ENCODE measurements at regions not wholly inside any gene's neighbourhood (a gene's known extent, or its start where the extent isn't known, plus 50 kb on each side); places are given as distances from the start of the nearest gene placed in this dataset.

GRCh38 chr10:113368666-113369364 lies 184.0 kb upstream of the HABP2 start:
- ChIA-PET POLR2A (no interaction called here), CTCF (interaction anchor here (0.8 kb wide), 1 partner anchor 8 kb away, joined by 3 read pairs; no protein-coding TSS in a partner anchor)
- H3K27ac Mint-ChIP-seq = no peak overlapping the region
- no peak for ATAC-seq (ENCODE audit: poor library complexity)
- H3K9me3 ChIP-seq (ENCODE audit: control insufficient read depth in 1 of 2, insufficient read depth in 1 of 2, low read length in 2 of 2) = no peaks in the 10 kb centered on the region
- no peak for DNase-seq
- H3K4me1 Mint-ChIP-seq (ENCODE audit: low read depth) = no peaks in the 10 kb centered on the region
- no peak overlapping the region for H3K27ac ChIP-seq (ENCODE audit: low read depth in 1 of 2, low read length in 2 of 2)
- no peaks in the 10 kb centered on the region for H3K4me1 ChIP-seq (ENCODE audit: insufficient read depth, low read length)
- H3K27me3 Mint-ChIP-seq = no peaks in the 10 kb centered on the region
- no peaks in the 10 kb centered on the region for H3K36me3 Mint-ChIP-seq (ENCODE audit: low read depth)
- intact Hi-C loops (cut with DNase I, micrococcal nuclease) = no loop called here
- no peak overlapping the region for H3K4me3 ChIP-seq (ENCODE audit: low read length)
- no peaks in the 10 kb centered on the region for H3K36me3 ChIP-seq (ENCODE audit: insufficient read depth, low read length)
- TF ChIP-seq CTCF (IDR thresholded peaks at IDR 0.05) = no peak
- H3K9me3 Mint-ChIP-seq = peaks cover 2% of the 10 kb centered on the region
- no peak overlapping the region for H3K4me3 Mint-ChIP-seq
- no peaks in the 10 kb centered on the region for H3K27me3 ChIP-seq (ENCODE audit: control insufficient read depth in 1 of 2, insufficient read depth in 2 of 2, low read length in 2 of 2)

- no peaks in the 10 kb centered on the region for H3K36me3 Mint-ChIP-seq (ENCODE audit: low read depth)
- Histone ChIP-seq H3K27me3 (ENCODE audit: control insufficient read depth in 1 of 2, insufficient read depth in 2 of 2, low read length in 2 of 2) (no peaks in the 10 kb centered on the region), H3K36me3 (ENCODE audit: insufficient read depth, low read length) (no peaks in the 10 kb centered on the region), H3K4me1 (ENCODE audit: insufficient read depth, low read length) (no peaks in the 10 kb centered on the region), H3K9me3 (ENCODE audit: control insufficient read depth in 1 of 2, insufficient read depth in 1 of 2, low read length in 2 of 2) (no peaks in the 10 kb centered on the region), H3K27ac (ENCODE audit: low read depth in 1 of 2, low read length in 2 of 2) (no peak overlapping the region), H3K4me3 (ENCODE audit: low read length) (no peak overlapping the region)
- ChIA-PET POLR2A (no interaction called here), CTCF (no interaction called here)
- DNase-seq = no peak
- H3K27ac Mint-ChIP-seq = no peak overlapping the region
- no peaks in the 10 kb centered on the region for H3K4me1 Mint-ChIP-seq (ENCODE audit: low read depth)
- intact Hi-C loops (cut with DNase I, micrococcal nuclease) = no loop called here
- H3K9me3 Mint-ChIP-seq = peaks cover 2% of the 10 kb centered on the region
- H3K4me3 Mint-ChIP-seq = no peak overlapping the region
- ATAC-seq (ENCODE audit: poor library complexity) = no peak
- TF ChIP-seq CTCF (IDR thresholded peaks at IDR 0.05) = no peak
- no peaks in the 10 kb centered on the region for H3K27me3 Mint-ChIP-seq
These were observed 183.5 kb upstream of the HABP2 start for GRCh38 chr10:113369365-113369694.

- H3K4me3 Mint-ChIP-seq = no peak overlapping the region
- no peak for ATAC-seq (ENCODE audit: poor library complexity)
- ChIA-PET POLR2A (no interaction called here), CTCF (interaction anchor here (0.6 to 1.0 kb wide), 2 partner anchors 8 to 1264 kb away, joined by 3 read pairs; no protein-coding TSS in a partner anchor)
- intact Hi-C loops (cut with DNase I, micrococcal nuclease) = no loop called here
- Histone ChIP-seq H3K36me3 (ENCODE audit: insufficient read depth, low read length) (no peaks in the 10 kb centered on the region), H3K9me3 (ENCODE audit: control insufficient read depth in 1 of 2, insufficient read depth in 1 of 2, low read length in 2 of 2) (no peaks in the 10 kb centered on the region), H3K27me3 (ENCODE audit: control insufficient read depth in 1 of 2, insufficient read depth in 2 of 2, low read length in 2 of 2) (no peaks in the 10 kb centered on the region), H3K4me1 (ENCODE audit: insufficient read depth, low read length) (peaks cover 3% of the 10 kb centered on the region), H3K4me3 (ENCODE audit: low read length) (no peak overlapping the region), H3K27ac (ENCODE audit: low read depth in 1 of 2, low read length in 2 of 2) (no peak overlapping the region)
- no peak for DNase-seq
- TF ChIP-seq CTCF (IDR thresholded peaks at IDR 0.05) = no peak
- H3K27ac Mint-ChIP-seq = no peak overlapping the region
- no peaks in the 10 kb centered on the region for H3K9me3 Mint-ChIP-seq
- H3K36me3 Mint-ChIP-seq (ENCODE audit: low read depth) = no peaks in the 10 kb centered on the region
- no peaks in the 10 kb centered on the region for H3K27me3 Mint-ChIP-seq
- peaks cover 5% of the 10 kb centered on the region for H3K4me1 Mint-ChIP-seq (ENCODE audit: low read depth)
These were observed 176.4 kb upstream of the HABP2 start for GRCh38 chr10:113376428-113376827.

Data from CD4-positive, alpha-beta T cell (primary cell).